ENCODE measurements at regions not wholly inside any gene's neighbourhood (a gene's known extent, or its start where the extent isn't known, plus 50 kb on each side); places are given as distances from the start of the nearest gene placed in this dataset.

DNA sequence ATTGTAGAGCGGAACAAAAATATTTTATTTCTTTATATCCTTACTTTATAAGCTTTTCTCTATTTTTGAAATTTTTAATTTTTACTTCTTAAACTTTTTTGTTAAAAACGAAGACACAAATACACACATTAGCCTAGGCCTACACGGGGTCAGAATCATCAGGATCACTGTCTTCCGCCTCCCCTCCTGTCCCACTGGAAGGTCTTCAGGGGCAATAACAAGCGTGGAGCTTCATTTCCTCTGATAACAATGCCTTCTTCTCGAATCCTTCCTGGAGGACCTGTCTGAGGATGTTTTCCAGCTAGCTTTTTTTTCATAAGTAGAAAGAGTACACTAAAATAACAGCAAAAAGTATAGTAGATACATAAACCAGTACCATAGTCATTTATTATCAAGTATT lies 77.7 kb upstream of the DGKG start:
- TF ChIP-seq ZBTB8A (IDR thresholded peaks at IDR 0.05; ENCODE audit: partially characterized antibody) (no peak), CTCF (IDR thresholded peaks at IDR 0.05 in 2 of 3, conservative IDR thresholded peaks at IDR 0.05 in 1 of 3; ENCODE audit: insufficient read depth in 2 of 3, low read depth in 1 of 3, low read length in 3 of 3) (no peak), FOXK2 (conservative IDR thresholded peaks at IDR 0.05 in 1 of 2, IDR thresholded peaks at IDR 0.05 in 1 of 2; ENCODE audit: low read depth in 2 of 2) (no peak), HES1 (IDR thresholded peaks at IDR 0.05; ENCODE audit: low read depth) (no peak), TRIM28 (IDR thresholded peaks at IDR 0.05) (no peak), EP300 (IDR thresholded peaks at IDR 0.05; ENCODE audit: low read length) (no peak), PPARD (CRISPR knock-in tag; IDR thresholded peaks at IDR 0.05) (no peak), HMGXB4 (CRISPR knock-in tag; IDR thresholded peaks at IDR 0.05) (no peak), NCOA2 (IDR thresholded peaks at IDR 0.05; ENCODE audit: partially characterized antibody in 2 of 2) (no peak)
- TF ChIP-seq, protein P1, sequence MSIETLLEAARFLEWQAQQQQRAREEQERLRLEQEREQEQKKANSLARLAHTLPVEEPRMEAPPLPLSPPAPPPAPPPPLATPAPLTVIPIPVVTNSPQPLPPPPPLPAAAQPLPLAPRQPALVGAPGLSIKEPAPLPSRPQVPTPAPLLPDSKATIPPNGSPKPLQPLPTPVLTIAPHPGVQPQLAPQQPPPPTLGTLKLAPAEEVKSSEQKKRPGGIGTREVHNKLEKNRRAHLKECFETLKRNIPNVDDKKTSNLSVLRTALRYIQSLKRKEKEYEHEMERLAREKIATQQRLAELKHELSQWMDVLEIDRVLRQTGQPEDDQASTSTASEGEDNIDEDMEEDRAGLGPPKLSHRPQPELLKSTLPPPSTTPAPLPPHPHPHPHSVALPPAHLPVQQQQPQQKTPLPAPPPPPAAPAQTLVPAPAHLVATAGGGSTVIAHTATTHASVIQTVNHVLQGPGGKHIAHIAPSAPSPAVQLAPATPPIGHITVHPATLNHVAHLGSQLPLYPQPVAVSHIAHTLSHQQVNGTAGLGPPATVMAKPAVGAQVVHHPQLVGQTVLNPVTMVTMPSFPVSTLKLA (conservative IDR thresholded peaks at IDR 0.05) = no peak

All from K562 (cell line).